GM12872 (cell line): ENCODE measurements at regions not wholly inside any gene's neighbourhood (a gene's known extent, or its start where the extent isn't known, plus 50 kb on each side); places are given as distances from the start of the nearest gene placed in this dataset.

Experiments used
- CTCF ChIP-seq: IDR thresholded peaks from 3 replicates; pipeline ENCODE4 v1.5.1; 2011; ENCODE audit warnings: low read depth, mild to moderate bottlenecking, low read length, moderate library complexity; ENCODE audit not compliant: insufficient read depth

GRCh38 chr10:57457972-57458512 is 809.7 kb downstream of the IPMK start:
- no peak for TF ChIP-seq CTCF

GRCh38 chr10:57430376-57430775 is 837.3 kb downstream of the IPMK start:
- TF ChIP-seq CTCF = no peak

GRCh38 chr10:57420881-57421280 is 846.8 kb downstream of the IPMK start:
- no peak for TF ChIP-seq CTCF

GRCh38 chr10:57418476-57418875 is 849.2 kb downstream of the IPMK start:
- TF ChIP-seq CTCF = no peak

- TF ChIP-seq CTCF = no peak
Measured at GRCh38 chr10:57395923-57396322, 871.8 kb downstream of the IPMK start.

GRCh38 chr10:57367412-57367811 is 900.3 kb downstream of the IPMK start:
- TF ChIP-seq CTCF = no peak

- no peak for TF ChIP-seq CTCF
Measured at GRCh38 chr10:57362811-57363210, 904.9 kb downstream of the IPMK start.
